K562 (cell line): ENCODE measurements at regions not wholly inside any gene's neighbourhood (a gene's known extent, or its start where the extent isn't known, plus 50 kb on each side); places are given as distances from the start of the nearest gene placed in this dataset.

Experiments used
- ATAC-seq: fragments of 200-7000 bp; cut with Tn5 transposase; 3 replicates; pipeline ENCODE4 v1.9.1; 2020; ENCODE audit warnings: moderate library complexity
- BruUV-seq: library from RNA; stranded (reverse); fragments of 400-500 nt; replicated peaks from 2 replicates; lab custom pipeline; 2021; lab: Mats Ljungman, UMichigan
- CTCF ChIA-PET: fragments of 300-600 bp; formaldehyde crosslinking; extraction: SDS; loops from one replicate; lab custom pipeline; 2021; ENCODE audit warnings: low intra/inter-chr PET ratio; lab: Yijun Ruan, JAX
- POLR2A ChIA-PET: fragments of 300-600, 350-650 bp; sonication (Branson Sonifier 250); formaldehyde crosslinking; extraction: SDS; loops from one replicate; lab custom pipeline; 2021; ENCODE audit warnings: antibody characterized with exemption, inconsistent platforms; lab: Yijun Ruan, JAX
- DNase-seq, 4 experiments: peaks; one replicate each; pipeline versions ENCODE4 v3.0.0 to v3.0.0-alpha.2; 2011 to 2018; ENCODE audit warnings: low spot score in 3 of 4, mixed read lengths in 3 of 4; ENCODE audit errors: extremely low read depth in 1 of 4
- FAIRE-seq: peaks from 2 replicates; lab custom pipeline; 2011; peaks lifted over from hg19 to GRCh38; lab: Jason Lieb, UNC
- H2AFZ ChIP-seq: 2 replicates; pipeline ENCODE4 v1.6.0; 2011; ENCODE audit warnings: low read depth, low read length, control low read depth, inconsistent platforms
- H3K27ac ChIP-seq: fragments of 200-600 bp; 3 replicates; pipeline ENCODE4 v1.8.0; 2011; ENCODE audit warnings: low read depth, mild to moderate bottlenecking, control low read depth, inconsistent platforms, low read length, moderate library complexity, mixed read lengths; ENCODE audit errors: extremely low read depth
- H3K27me3 ChIP-seq, 2 experiments: fragments of 300-600 bp in 1 of 2; 2 replicates in 1 of 2; 3 replicates in 1 of 2; pipeline versions ENCODE4 v1.6.0 to v1.8.0; 2011; ENCODE audit warnings: inconsistent platforms in 2 of 2, low read length in 2 of 2, mild to moderate bottlenecking in 1 of 2, mixed read lengths in 1 of 2, moderate library complexity in 1 of 2; ENCODE audit not compliant: control insufficient read depth in 2 of 2, insufficient read depth in 2 of 2
- H3K36me3 ChIP-seq: fragments of 300-600 bp; 3 replicates; pipeline ENCODE4 v1.8.0; 2011; ENCODE audit warnings: mild to moderate bottlenecking, low read length, inconsistent platforms; ENCODE audit not compliant: control insufficient read depth, insufficient read depth
- H3K4me1 ChIP-seq, 2 experiments: fragments of 200-600 bp in 1 of 2; replicated peaks in 1 of 2; 2 replicates in 1 of 2; 3 replicates in 1 of 2; pipeline versions ENCODE4 v1.5.1 to v1.8.0; 2011; ENCODE audit warnings: inconsistent platforms in 2 of 2, low read length in 2 of 2, mild to moderate bottlenecking in 1 of 2, mixed read lengths in 1 of 2, moderate library complexity in 1 of 2; ENCODE audit not compliant: control insufficient read depth in 2 of 2, insufficient read depth in 2 of 2
- H3K4me2 ChIP-seq: 2 replicates; pipeline ENCODE4 v1.6.1; 2011; ENCODE audit warnings: low read length, control low read depth, inconsistent platforms, mixed read lengths; ENCODE audit not compliant: insufficient read depth
- H3K4me3 ChIP-seq: fragments of 200-600 bp; sonication (generic), shearing (Covaris generic); 2 replicates; pipeline ENCODE4 v1.5.1; 2016; ENCODE audit warnings: control low read depth, inconsistent platforms
- H3K79me2 ChIP-seq: fragments of 200-600 bp; 3 replicates; pipeline ENCODE4 v1.8.0; 2011; ENCODE audit warnings: low read length, inconsistent platforms; ENCODE audit not compliant: control insufficient read depth, insufficient read depth
- H3K9ac ChIP-seq, 2 experiments: 2 replicates each; pipeline versions ENCODE4 v1.6.0 to v1.6.1; 2011; ENCODE audit warnings: low read depth in 2 of 2, low read length in 2 of 2, control low read depth in 1 of 2, inconsistent platforms in 1 of 2, mild to moderate bottlenecking in 1 of 2, mixed read lengths in 1 of 2; ENCODE audit not compliant: insufficient read depth in 1 of 2
- H3K9me1 ChIP-seq: one replicate; pipeline ENCODE4 v1.6.0; 2011; ENCODE audit warnings: inconsistent platforms, mild to moderate bottlenecking, low read length, moderate library complexity; ENCODE audit not compliant: control insufficient read depth, insufficient read depth
- H3K9me3 ChIP-seq: replicated peaks from 2 replicates; pipeline ENCODE4 v1.5.1; 2011; ENCODE audit warnings: low read depth, low read length, inconsistent platforms; ENCODE audit not compliant: control insufficient read depth, insufficient read depth
- H4K20me1 ChIP-seq: replicated peaks from 2 replicates; pipeline ENCODE4 v1.6.1; 2011; ENCODE audit warnings: low read length, inconsistent platforms, mixed read lengths; ENCODE audit not compliant: control insufficient read depth, insufficient read depth
- CBX8 ChIP-seq: fragments of 200-600 bp; sonication (generic); IDR thresholded peaks from 2 replicates; pipeline ENCODE4 v1.6.1; 2012; ENCODE audit warnings: borderline replicate concordance, mixed run types, low read depth, mild to moderate bottlenecking, moderate library complexity, mixed read lengths, low read length, control low read depth, inconsistent platforms; ENCODE audit not compliant: poor library complexity, severe bottlenecking; ENCODE audit errors: extremely low read depth
- ETS2 ChIP-seq: IDR thresholded peaks from 2 replicates; pipeline ENCODE4 v1.6.1; 2016; ENCODE audit warnings: borderline replicate concordance, missing genetic modification characterization, mild to moderate bottlenecking, moderate library complexity, missing compliant biosample characterization; ENCODE audit not compliant: poor library complexity, severe bottlenecking
- HNRNPH1 ChIP-seq: fragments of 200-400 bp; formaldehyde crosslinking; optimal IDR thresholded peaks from 2 replicates; pipeline ENCODE3; 2017; ENCODE audit warnings: low read depth, mild to moderate bottlenecking, low read length, moderate library complexity
- MAFG ChIP-seq: fragments of 450-650 bp; conservative IDR thresholded peaks from 2 replicates; pipeline ENCODE4 v1.6.1; 2016; ENCODE audit warnings: missing genetic modification characterization, missing compliant biosample characterization
- NR1H2 ChIP-seq: sonication (generic); formaldehyde crosslinking; IDR thresholded peaks from 2 replicates; pipeline ENCODE4 v1.4.0; 2020; ENCODE audit warnings: mild to moderate bottlenecking, missing genetic modification reagents
- OTX1 ChIP-seq: fragments of 450-650 bp; formaldehyde crosslinking; IDR thresholded peaks from 2 replicates; pipeline ENCODE4 v1.4.0; 2022; ENCODE audit warnings: mild to moderate bottlenecking
- SMARCA4 ChIP-seq: fragments of 450-650 bp; IDR thresholded peaks from 2 replicates; pipeline ENCODE4 v1.6.1; 2016
- SRSF7 ChIP-seq: fragments of 200-400 bp; formaldehyde crosslinking; optimal IDR thresholded peaks from 2 replicates; pipeline ENCODE3; 2017; ENCODE audit warnings: mild to moderate bottlenecking, low read depth, low read length
- ZKSCAN8 ChIP-seq: fragments of 200-800 bp; sonication (Bioruptor generic); IDR thresholded peaks from 2 replicates; pipeline ENCODE4 v1.6.1; 2016; ENCODE audit warnings: missing genetic modification characterization, missing compliant biosample characterization
- ZNF347 ChIP-seq: fragments of 450-650 bp; formaldehyde crosslinking; IDR thresholded peaks from 2 replicates; pipeline ENCODE4 v1.4.0; 2020; ENCODE audit warnings: low read depth, mild to moderate bottlenecking, moderate library complexity
- WGBS: fragments of 100-300 bp; shearing (Covaris generic); methylation state at CpG from one replicate; pipeline ENCODE4 v1.1.6; 2016; ENCODE audit warnings: low coverage, mixed read lengths; ENCODE audit not compliant: insufficient coverage; ENCODE audit errors: missing lambda C conversion rate; 5-methylcytosine and 5-hydroxymethylcytosine counted together
- in situ Hi-C: fragments of 300-500 bp; cut with MboI; formaldehyde crosslinking; loops from 4 replicates; pipeline ENCODE4 v1.15.0; 2018; ENCODE audit warnings: inconsistent platforms, mixed read lengths
- intact Hi-C: fragments of 100-400 bp; cut with micrococcal nuclease; formaldehyde crosslinking; loops from 2 replicates; pipeline ENCODE4 v1.14.2; 2022
- TF ChIP-seq, protein P1 (sequence below): sonication (generic); formaldehyde crosslinking; IDR thresholded peaks from 2 replicates; pipeline ENCODE4 v1.8.1; 2023; ENCODE audit warnings: mild to moderate bottlenecking, missing genetic modification reagents
- TF ChIP-seq, protein P2 (sequence below): fragments of 450-650 bp; IDR thresholded peaks from 2 replicates; pipeline ENCODE4 v1.6.1; 2016; ENCODE audit warnings: low read depth, mild to moderate bottlenecking, moderate library complexity
- TF ChIP-seq, protein P3 (sequence below): fragments of 150-350 bp; IDR thresholded peaks from 2 replicates; pipeline ENCODE4 v1.6.1; 2014; ENCODE audit warnings: low read depth, mild to moderate bottlenecking, low read length, borderline replicate concordance
- TF ChIP-seq, protein P4 (sequence below): fragments of 250-450 bp; sonication (Bioruptor Pico); IDR thresholded peaks from 2 replicates; pipeline ENCODE4 v1.8.0; 2022; ENCODE audit warnings: moderate library complexity, mild to moderate bottlenecking, inconsistent platforms

DNA sequence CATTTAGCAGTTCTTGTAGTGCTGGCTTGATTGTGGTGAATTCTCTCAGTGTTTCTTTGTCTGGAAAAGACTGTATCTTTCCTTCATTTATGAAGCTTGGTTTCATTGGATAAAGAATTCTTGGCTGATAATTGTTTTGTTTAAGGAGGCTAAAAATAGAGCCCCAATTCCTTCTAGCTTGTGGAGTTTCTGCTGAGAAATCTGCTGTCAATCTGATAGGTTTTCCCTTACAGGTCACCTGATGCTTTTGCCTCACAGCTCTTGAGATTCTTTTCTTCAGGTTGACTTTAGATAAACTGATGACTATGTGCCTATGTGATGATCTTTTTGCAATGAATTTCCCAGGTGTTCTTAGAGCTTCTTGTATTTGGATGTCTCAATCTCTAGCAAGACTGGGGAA is 1508.5 kb upstream of the FLRT2 start (continued):
- TF ChIP-seq SRSF7 = no peak
- TF ChIP-seq, protein P1, sequence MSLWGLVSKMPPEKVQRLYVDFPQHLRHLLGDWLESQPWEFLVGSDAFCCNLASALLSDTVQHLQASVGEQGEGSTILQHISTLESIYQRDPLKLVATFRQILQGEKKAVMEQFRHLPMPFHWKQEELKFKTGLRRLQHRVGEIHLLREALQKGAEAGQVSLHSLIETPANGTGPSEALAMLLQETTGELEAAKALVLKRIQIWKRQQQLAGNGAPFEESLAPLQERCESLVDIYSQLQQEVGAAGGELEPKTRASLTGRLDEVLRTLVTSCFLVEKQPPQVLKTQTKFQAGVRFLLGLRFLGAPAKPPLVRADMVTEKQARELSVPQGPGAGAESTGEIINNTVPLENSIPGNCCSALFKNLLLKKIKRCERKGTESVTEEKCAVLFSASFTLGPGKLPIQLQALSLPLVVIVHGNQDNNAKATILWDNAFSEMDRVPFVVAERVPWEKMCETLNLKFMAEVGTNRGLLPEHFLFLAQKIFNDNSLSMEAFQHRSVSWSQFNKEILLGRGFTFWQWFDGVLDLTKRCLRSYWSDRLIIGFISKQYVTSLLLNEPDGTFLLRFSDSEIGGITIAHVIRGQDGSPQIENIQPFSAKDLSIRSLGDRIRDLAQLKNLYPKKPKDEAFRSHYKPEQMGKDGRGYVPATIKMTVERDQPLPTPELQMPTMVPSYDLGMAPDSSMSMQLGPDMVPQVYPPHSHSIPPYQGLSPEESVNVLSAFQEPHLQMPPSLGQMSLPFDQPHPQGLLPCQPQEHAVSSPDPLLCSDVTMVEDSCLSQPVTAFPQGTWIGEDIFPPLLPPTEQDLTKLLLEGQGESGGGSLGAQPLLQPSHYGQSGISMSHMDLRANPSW (CRISPR knock-in tag) = no peak
- no peak for TF ChIP-seq NR1H2 (CRISPR knock-in tag)
- TF ChIP-seq, protein P2, sequence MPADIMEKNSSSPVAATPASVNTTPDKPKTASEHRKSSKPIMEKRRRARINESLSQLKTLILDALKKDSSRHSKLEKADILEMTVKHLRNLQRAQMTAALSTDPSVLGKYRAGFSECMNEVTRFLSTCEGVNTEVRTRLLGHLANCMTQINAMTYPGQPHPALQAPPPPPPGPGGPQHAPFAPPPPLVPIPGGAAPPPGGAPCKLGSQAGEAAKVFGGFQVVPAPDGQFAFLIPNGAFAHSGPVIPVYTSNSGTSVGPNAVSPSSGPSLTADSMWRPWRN = no peak
- no peak for TF ChIP-seq ZNF347

DNA sequence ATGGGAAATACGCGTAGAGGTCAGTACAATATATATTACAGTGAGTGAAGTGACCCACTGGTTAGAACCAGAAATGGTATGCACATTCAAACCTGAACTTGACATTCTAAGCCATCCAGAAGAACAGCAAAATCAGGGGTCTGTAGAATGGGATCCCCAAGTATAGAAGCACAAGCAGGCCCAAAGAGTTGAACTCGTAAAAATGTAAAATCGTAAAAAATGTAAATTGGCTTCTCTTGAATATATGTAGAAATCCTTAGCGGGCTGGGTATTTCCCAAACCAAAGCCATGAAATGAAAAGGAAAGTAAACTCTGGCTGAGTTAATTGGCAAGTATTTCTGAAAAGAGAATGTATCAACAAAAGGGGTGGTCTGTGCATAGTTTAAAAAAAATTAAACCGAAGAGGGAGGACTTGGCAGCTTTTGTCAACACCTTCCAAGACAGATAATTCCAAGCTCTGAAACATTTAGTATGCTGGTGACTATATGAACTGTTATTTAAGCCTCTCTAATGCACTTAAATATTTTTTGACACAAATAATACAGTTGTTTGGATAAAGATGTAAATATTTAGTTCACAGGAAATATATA is 1505.6 kb upstream of the FLRT2 start:
- no peak overlapping the region for H3K4me2 ChIP-seq
- no peak for ATAC-seq
- H3K4me3 ChIP-seq = no peak overlapping the region
- DNase-seq = no peak
- H3K36me3 ChIP-seq = no peaks in the 10 kb centered on the region
- no peaks in the 10 kb centered on the region for H4K20me1 ChIP-seq
- no peaks in the 10 kb centered on the region for H3K79me2 ChIP-seq
- no peak overlapping the region for H3K27ac ChIP-seq
- FAIRE-seq = no peak
- no TSS peak for BruUV-seq
- intact Hi-C loops (no loop called here), in situ Hi-C loops (no loop called here)
- POLR2A ChIA-PET = no interaction called here
- CTCF ChIA-PET = no interaction called here
- 4% methylated on average over 6 of the region's 6 CpGs for WGBS
- H2AFZ ChIP-seq = no peak overlapping the region
- no peaks in the 10 kb centered on the region for H3K9me3 ChIP-seq
- no peak overlapping the region for H3K9ac ChIP-seq
- H3K27me3 ChIP-seq = no peaks in the 10 kb centered on the region
- H3K9me1 ChIP-seq = no peaks in the 10 kb centered on the region
- no peaks in the 10 kb centered on the region for H3K4me1 ChIP-seq
- TF ChIP-seq, protein P3, sequence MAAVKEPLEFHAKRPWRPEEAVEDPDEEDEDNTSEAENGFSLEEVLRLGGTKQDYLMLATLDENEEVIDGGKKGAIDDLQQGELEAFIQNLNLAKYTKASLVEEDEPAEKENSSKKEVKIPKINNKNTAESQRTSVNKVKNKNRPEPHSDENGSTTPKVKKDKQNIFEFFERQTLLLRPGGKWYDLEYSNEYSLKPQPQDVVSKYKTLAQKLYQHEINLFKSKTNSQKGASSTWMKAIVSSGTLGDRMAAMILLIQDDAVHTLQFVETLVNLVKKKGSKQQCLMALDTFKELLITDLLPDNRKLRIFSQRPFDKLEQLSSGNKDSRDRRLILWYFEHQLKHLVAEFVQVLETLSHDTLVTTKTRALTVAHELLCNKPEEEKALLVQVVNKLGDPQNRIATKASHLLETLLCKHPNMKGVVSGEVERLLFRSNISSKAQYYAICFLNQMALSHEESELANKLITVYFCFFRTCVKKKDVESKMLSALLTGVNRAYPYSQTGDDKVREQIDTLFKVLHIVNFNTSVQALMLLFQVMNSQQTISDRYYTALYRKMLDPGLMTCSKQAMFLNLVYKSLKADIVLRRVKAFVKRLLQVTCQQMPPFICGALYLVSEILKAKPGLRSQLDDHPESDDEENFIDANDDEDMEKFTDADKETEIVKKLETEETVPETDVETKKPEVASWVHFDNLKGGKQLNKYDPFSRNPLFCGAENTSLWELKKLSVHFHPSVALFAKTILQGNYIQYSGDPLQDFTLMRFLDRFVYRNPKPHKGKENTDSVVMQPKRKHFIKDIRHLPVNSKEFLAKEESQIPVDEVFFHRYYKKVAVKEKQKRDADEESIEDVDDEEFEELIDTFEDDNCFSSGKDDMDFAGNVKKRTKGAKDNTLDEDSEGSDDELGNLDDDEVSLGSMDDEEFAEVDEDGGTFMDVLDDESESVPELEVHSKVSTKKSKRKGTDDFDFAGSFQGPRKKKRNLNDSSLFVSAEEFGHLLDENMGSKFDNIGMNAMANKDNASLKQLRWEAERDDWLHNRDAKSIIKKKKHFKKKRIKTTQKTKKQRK = no peak
- TF ChIP-seq OTX1 (CRISPR knock-in tag) (no peak), ETS2 (tag) (no peak), SMARCA4 (no peak), MAFG (tag) (no peak), HNRNPH1 (no peak), CBX8 (no peak), ZKSCAN8 (CRISPR knock-in tag) (no peak)
- TF ChIP-seq, protein P4, sequence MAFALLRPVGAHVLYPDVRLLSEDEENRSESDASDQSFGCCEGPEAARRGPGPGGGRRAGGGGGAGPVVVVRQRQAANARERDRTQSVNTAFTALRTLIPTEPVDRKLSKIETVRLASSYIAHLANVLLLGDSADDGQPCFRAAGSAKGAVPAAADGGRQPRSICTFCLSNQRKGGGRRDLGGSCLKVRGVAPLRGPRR = no peak
